Stromal cell of bone marrow (primary cell): ENCODE measurements at regions not wholly inside any gene's neighbourhood (a gene's known extent, or its start where the extent isn't known, plus 50 kb on each side); places are given as distances from the start of the nearest gene placed in this dataset.
A peak's percentile ranks its signal among the peaks of the same experiment; 100 is the strongest.
"Not testable (repeated sequence)": the region's sequence is repeated elsewhere in the genome, so short reads cannot be mapped to it uniquely, and the experiment has no call there.

ENCODE experiments used
- DNase-seq: peaks from one replicate; pipeline ENCODE4 v3.0.0-alpha.2; 2012; ENCODE audit warnings: low read depth

- no peak for DNase-seq
Measured at GRCh38 chr13:80823472-80823871, 482.5 kb upstream of the SPRY2 start.

GRCh38 chr13:80821466-80821865 lies 480.5 kb upstream of the SPRY2 start:
- no peak for DNase-seq

GRCh38 chr13:80817979-80818378 lies 477.1 kb upstream of the SPRY2 start:
- DNase-seq = no peak

DNA sequence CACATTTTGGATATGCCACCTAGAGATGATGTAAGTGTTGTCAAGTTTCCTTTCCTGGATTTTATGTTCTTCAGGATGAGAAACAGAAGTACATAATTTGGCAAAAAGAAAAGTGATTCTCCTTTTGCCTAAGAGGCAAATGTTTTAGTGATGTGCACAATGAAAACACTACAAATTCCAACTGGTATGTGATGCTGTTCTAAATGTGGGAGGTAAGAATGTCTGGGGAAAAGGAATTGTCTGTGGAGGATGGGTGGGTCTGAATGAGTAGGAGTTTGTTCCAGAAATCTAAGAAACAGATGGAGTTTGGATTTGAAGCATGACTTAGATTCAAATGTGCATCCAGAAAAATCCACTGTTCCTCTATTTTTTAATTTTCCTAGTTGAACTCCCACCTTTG lies 473.6 kb upstream of the SPRY2 start:
- no peak for DNase-seq

GRCh38 chr13:80810294-80810693 lies 469.4 kb upstream of the SPRY2 start:
- DNase-seq = not testable (repeated sequence)

- no peak for DNase-seq
Measured at GRCh38 chr13:80802946-80803345, 462.0 kb upstream of the SPRY2 start.

GRCh38 chr13:80798576-80799133 lies 457.7 kb upstream of the SPRY2 start:
- DNase-seq = no peak

DNA sequence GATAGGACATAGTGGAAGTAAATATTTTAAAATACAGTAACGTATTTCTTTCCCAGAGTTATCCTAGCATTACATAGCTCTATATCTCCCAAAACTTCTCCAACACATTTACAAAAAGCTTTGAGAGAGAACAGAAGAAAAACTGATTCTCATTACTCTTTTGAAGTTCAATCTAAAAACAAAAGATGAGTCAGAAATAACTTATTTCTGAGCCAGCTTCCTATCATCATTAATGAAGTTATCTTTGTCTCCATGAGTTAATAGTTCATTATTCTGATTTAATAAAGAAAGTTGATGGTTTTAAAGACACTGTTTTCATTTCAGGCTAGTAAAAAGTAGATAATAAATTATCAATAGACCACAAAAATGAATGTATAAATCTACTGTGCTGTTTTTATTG lies 446.7 kb upstream of the SPRY2 start:
- no peak for DNase-seq

- peak; percentile 10 for DNase-seq
Measured at GRCh38 chr13:80783926-80784565, 443.1 kb upstream of the SPRY2 start.

GRCh38 chr13:80782441-80782840 lies 441.5 kb upstream of the SPRY2 start:
- no peak for DNase-seq

- no peak for DNase-seq
Measured at GRCh38 chr13:80778297-80778696, 437.4 kb upstream of the SPRY2 start.

GRCh38 chr13:80757694-80758093 lies 416.8 kb upstream of the SPRY2 start:
- no peak for DNase-seq

DNA sequence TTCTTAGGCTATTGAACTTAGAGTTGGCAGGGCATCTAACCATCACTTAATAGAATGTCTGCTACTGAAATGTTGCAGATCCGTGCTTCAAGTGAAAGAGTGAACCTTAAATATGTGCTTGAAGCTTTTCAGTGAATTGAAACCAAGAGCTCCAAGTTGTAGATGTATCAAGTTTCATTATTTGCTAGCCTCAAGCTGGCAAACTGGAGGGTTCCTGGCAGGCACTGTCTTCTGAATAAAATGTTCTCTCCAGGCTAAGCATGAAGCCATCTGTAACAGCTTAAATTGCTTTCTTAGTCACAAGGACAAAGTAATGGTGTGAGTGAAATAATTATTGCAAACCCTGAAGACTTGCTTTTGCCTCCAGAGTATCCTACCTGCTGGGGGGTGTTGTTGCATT lies 415.0 kb upstream of the SPRY2 start:
- DNase-seq = peak; percentile 1

DNA sequence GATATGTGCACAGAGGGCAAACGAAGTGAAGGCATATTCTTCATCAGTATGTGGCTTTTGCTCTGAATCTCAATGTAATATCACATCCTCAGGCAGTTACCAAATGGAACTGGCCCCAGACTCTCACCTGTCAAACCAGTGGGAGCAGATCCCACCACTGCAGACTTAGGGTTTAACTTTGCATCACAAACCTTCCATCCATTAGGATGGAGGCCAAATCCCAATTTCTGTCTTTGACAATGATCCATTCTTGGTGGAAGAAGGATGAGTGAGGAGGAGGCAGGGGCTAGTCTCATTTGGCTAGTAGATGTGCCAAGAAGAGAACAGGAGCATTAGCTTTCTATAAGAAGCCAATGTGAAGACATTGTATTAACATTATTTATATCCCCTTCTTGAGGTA lies 413.5 kb upstream of the SPRY2 start:
- DNase-seq = no peak

DNA sequence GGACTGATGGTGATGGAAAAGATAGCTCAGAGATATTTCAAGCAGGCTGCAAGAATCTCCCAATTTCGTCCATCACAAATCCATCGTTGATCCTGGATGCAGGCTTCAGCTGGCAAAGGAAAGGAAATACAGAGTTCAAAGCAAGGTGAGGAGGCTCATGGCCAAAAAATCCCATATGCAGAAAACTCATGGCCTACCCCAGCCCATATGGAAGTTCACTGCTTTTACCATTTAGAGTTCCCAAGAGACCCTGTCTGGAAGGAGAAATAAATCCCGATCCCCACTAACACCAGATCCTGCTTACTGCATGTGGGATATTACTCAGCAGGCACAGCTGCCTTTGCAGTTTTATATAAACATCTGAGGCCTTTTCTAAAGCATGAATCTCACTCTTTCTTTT lies 412.9 kb upstream of the SPRY2 start:
- no peak for DNase-seq

DNA sequence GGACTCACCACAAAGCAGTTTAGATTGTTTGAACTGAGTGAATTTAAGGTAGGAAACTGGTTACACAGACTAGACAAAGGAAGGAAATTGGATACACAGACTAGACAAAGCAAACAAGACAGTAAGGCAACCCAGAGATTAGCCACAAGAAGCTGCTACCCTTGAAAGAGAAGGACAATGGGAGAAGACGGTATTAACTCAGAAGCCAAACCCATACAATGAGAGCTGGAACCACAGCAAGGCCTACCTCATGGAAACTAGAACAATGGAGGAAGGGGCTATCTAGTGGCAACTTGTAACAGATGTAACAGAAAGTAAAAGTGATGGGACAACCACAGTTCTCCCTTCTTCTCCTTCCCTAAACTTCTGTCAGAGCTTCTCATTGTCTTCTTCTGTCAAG lies 410.9 kb upstream of the SPRY2 start:
- no peak for DNase-seq

- DNase-seq = no peak
Measured at GRCh38 chr13:80744147-80744914, 403.4 kb upstream of the SPRY2 start.

GRCh38 chr13:80742033-80742432 lies 401.1 kb upstream of the SPRY2 start:
- DNase-seq = no peak

GRCh38 chr13:80740071-80740470 lies 399.1 kb upstream of the SPRY2 start:
- DNase-seq = no peak

GRCh38 chr13:80737513-80737912 lies 396.6 kb upstream of the SPRY2 start:
- no peak for DNase-seq

DNA sequence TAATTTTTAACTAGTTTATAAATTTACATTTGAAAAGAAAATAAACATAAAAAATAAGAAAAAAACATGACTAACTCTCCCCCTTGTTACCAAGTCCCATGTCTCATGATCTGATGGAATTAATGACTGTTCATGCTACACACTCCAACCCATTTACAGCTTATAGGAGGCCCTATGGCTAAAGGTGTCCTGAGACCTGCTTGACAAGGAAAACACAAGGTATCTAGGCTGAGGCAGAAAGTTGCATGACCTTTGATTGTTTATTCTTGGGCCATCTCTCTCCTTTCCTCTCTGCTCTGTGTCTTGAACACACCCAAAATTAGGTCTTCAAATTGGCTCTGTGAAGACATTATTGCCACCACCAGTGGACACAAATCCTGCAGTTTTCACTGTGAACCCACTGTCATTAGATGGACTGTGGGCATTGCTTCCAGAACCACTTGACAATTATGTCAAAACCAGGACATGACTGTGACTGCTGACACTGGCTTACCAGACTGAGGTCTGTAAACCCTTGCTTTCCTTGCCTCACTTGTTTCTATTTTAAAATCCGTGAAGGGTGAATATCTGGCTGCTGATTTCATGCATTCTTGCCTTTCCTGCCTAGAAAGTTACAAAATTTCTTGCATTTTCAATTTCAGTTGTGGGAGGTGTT lies 386.5 kb upstream of the SPRY2 start:
- no peak for DNase-seq

- DNase-seq = no peak
Measured at GRCh38 chr13:80726868-80727267, 385.9 kb upstream of the SPRY2 start.

DNA sequence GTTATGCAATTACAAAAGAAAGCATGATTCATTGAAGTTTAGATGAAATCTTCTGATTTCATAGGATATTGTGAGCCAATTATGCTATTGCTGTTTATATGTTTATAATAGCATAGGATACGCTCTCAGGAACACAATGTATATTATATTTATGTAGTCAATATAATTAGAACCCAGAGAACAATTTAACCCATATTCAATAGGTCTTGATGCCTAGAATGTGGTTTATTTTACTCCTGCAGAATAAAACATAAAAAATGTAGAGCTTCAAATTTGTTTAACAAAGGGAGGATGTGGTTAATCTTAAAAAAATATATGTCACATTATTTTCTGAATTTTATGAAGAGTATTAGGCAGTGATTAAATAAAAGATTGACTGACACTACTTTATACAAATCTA lies 380.8 kb upstream of the SPRY2 start:
- no peak for DNase-seq
